Endodermal cell (in vitro differentiated cells): ENCODE measurements at regions not wholly inside any gene's neighbourhood (a gene's known extent, or its start where the extent isn't known, plus 50 kb on each side); places are given as distances from the start of the nearest gene placed in this dataset.

ENCODE experiments used
- DNase-seq: peaks from one replicate; pipeline ENCODE4 v3.0.0-alpha.2; 2017
- H3K27ac ChIP-seq: 2 replicates; pipeline ENCODE4 v1.5.1; 2013; ENCODE audit warnings: mild to moderate bottlenecking, low read depth, low read length, moderate library complexity
- H3K27me3 ChIP-seq: 2 replicates; pipeline ENCODE4 v1.6.1; 2013; ENCODE audit warnings: mild to moderate bottlenecking, low read length, moderate library complexity; ENCODE audit not compliant: insufficient read depth, control insufficient read depth, poor library complexity, severe bottlenecking
- H3K36me3 ChIP-seq: 2 replicates; pipeline ENCODE4 v1.7.0; 2013; ENCODE audit warnings: mild to moderate bottlenecking, low read length, moderate library complexity; ENCODE audit not compliant: control insufficient read depth, insufficient read depth
- H3K4me1 ChIP-seq: one replicate; pipeline ENCODE4 v1.7.0; 2013; ENCODE audit warnings: low read length; ENCODE audit not compliant: control insufficient read depth, insufficient read depth
- H3K4me3 ChIP-seq: 2 replicates; pipeline ENCODE4 v1.5.1; 2013; ENCODE audit warnings: mild to moderate bottlenecking, low read length, moderate library complexity
- H3K9ac ChIP-seq: 2 replicates; pipeline ENCODE4 v1.6.1; 2013; ENCODE audit warnings: mild to moderate bottlenecking, low read length, moderate library complexity; ENCODE audit not compliant: poor library complexity, severe bottlenecking; ENCODE audit errors: extremely low read depth
- H3K9me3 ChIP-seq: 2 replicates; pipeline ENCODE4 v1.6.1; 2013; ENCODE audit warnings: mild to moderate bottlenecking, low read length, moderate library complexity; ENCODE audit not compliant: control insufficient read depth
- H3K27ac Mint-ChIP-seq: 2 replicates; pipeline ENCODE4 v1.8.0; 2020; ENCODE audit warnings: mixed read lengths
- H3K27me3 Mint-ChIP-seq: 2 replicates; pipeline ENCODE4 v1.8.0; 2021; ENCODE audit warnings: mild to moderate bottlenecking, mixed read lengths; ENCODE audit not compliant: insufficient read depth
- H3K36me3 Mint-ChIP-seq: 2 replicates; pipeline ENCODE4 v1.8.0; 2020; ENCODE audit warnings: low read depth, mixed read lengths
- H3K4me1 Mint-ChIP-seq: 2 replicates; pipeline ENCODE4 v1.8.0; 2020; ENCODE audit warnings: mixed read lengths
- H3K4me3 Mint-ChIP-seq: 2 replicates; pipeline ENCODE4 v1.8.0; 2020; ENCODE audit warnings: mild to moderate bottlenecking, moderate library complexity, mixed read lengths
- H3K9me3 Mint-ChIP-seq: 2 replicates; pipeline ENCODE4 v1.8.0; 2020; ENCODE audit warnings: mild to moderate bottlenecking, mixed read lengths
- CTCF ChIP-seq: fragments of 200-600 bp; sonication (generic); conservative IDR thresholded peaks from 2 replicates; pipeline ENCODE4 v1.5.0; 2021; ENCODE audit warnings: antibody characterized with exemption, mild to moderate bottlenecking
- WGBS, 2 experiments: methylation state at CpG; one replicate each; pipeline versions ENCODE4 v1.1.5 to v1.1.7; 2013; ENCODE audit warnings: missing lambda C conversion rate in 2 of 2, mixed read lengths in 1 of 2; ENCODE audit not compliant: insufficient coverage in 1 of 2, insufficient read length in 1 of 2; 5-methylcytosine and 5-hydroxymethylcytosine counted together

- H3K27me3 Mint-ChIP-seq: no peaks in the 10 kb centered on the region
- H3K9me3 Mint-ChIP-seq: no peaks in the 10 kb centered on the region
- WGBS, 2 experiments: 89% methylated on average over 2 of the region's 3 CpGs; no CpG with 5 or more reads in 1 of the 2 experiments
Observed at GRCh38 chr20:10958279-10958678, 284.5 kb upstream of the JAG1 start.

GRCh38 chr20:10960416-10960815 is 286.6 kb upstream of the JAG1 start:
- no peak for DNase-seq
- H3K9me3 Mint-ChIP-seq: no peaks in the 10 kb centered on the region
- no peak overlapping the region for H3K4me3 ChIP-seq
- no peak overlapping the region for H3K27ac ChIP-seq
- H3K27ac Mint-ChIP-seq: no peak overlapping the region
- no peaks in the 10 kb centered on the region for H3K4me1 ChIP-seq
- no peaks in the 10 kb centered on the region for H3K9me3 ChIP-seq
- H3K27me3 Mint-ChIP-seq: no peaks in the 10 kb centered on the region
- no peak overlapping the region for H3K4me3 Mint-ChIP-seq
- H3K4me1 Mint-ChIP-seq: no peaks in the 10 kb centered on the region
- H3K36me3 Mint-ChIP-seq: no peaks in the 10 kb centered on the region
- TF ChIP-seq CTCF: no peak
- no peaks in the 10 kb centered on the region for H3K36me3 ChIP-seq
- no peak overlapping the region for H3K9ac ChIP-seq
- WGBS, 2 experiments: 93 to 95% methylated on average over 2 of the region's 2 CpGs
- H3K27me3 ChIP-seq: no peaks in the 10 kb centered on the region

More at GRCh38 chr20:10958279-10958678, 284.5 kb upstream of the JAG1 start:
- Histone ChIP-seq H3K36me3 (no peaks in the 10 kb centered on the region), H3K27me3 (no peaks in the 10 kb centered on the region), H3K9ac (no peak overlapping the region), H3K4me3 (no peak overlapping the region), H3K27ac (no peak overlapping the region), H3K9me3 (no peaks in the 10 kb centered on the region), H3K4me1 (no peaks in the 10 kb centered on the region)
- Mint-ChIP-seq H3K4me1 (no peaks in the 10 kb centered on the region), H3K4me3 (no peak overlapping the region), H3K36me3 (no peaks in the 10 kb centered on the region), H3K27ac (no peak overlapping the region)
- TF ChIP-seq CTCF: no peak
- no peak for DNase-seq

GRCh38 chr20:10961651-10962288 is 288.0 kb upstream of the JAG1 start:
- Mint-ChIP-seq H3K9me3 (no peaks in the 10 kb centered on the region), H3K4me3 (no peak overlapping the region), H3K4me1 (no peaks in the 10 kb centered on the region), H3K27me3 (no peaks in the 10 kb centered on the region), H3K27ac (no peak overlapping the region), H3K36me3 (no peaks in the 10 kb centered on the region)
- Histone ChIP-seq H3K27ac (no peak overlapping the region), H3K4me1 (no peaks in the 10 kb centered on the region), H3K9ac (no peak overlapping the region), H3K36me3 (no peaks in the 10 kb centered on the region), H3K4me3 (no peak overlapping the region), H3K27me3 (no peaks in the 10 kb centered on the region), H3K9me3 (no peaks in the 10 kb centered on the region)
- TF ChIP-seq CTCF: no peak
- 68% methylated on average over 1 of the region's 1 CpG; no CpG with 5 or more reads in 1 of the 2 experiments for WGBS, 2 experiments
- DNase-seq: no peak
